HCT116 (cell line): ENCODE measurements at regions not wholly inside any gene's neighbourhood (a gene's known extent, or its start where the extent isn't known, plus 50 kb on each side); places are given as distances from the start of the nearest gene placed in this dataset.

ENCODE experiments used
- ATF3 ChIP-seq: IDR thresholded peaks from 2 replicates; pipeline ENCODE4 v1.6.1; 2012
- CEBPB ChIP-seq: IDR thresholded peaks from 2 replicates; pipeline ENCODE4 v1.6.1; 2012; ENCODE audit warnings: low read depth
- CTCF ChIP-seq, 3 experiments: fragments of 200-600 bp in 1 of 3; sonication (generic) in 1 of 3; IDR thresholded peaks in 2 of 3; conservative IDR thresholded peaks in 1 of 3; 2 replicates each; pipeline ENCODE4 v1.5.1; 2012 to 2017; ENCODE audit warnings: low read depth in 2 of 3, low read length in 2 of 3, antibody characterized with exemption in 1 of 3, borderline replicate concordance in 1 of 3, control low read depth in 1 of 3, mild to moderate bottlenecking in 1 of 3, mixed read lengths in 1 of 3, mixed run types in 1 of 3, moderate library complexity in 1 of 3; ENCODE audit not compliant: insufficient read depth in 1 of 3
- EGR1 ChIP-seq: IDR thresholded peaks from 2 replicates; pipeline ENCODE4 v1.6.1; 2012; ENCODE audit warnings: low read depth
- EZH2 ChIP-seq: fragments of 200-600 bp; sonication (generic); IDR thresholded peaks from 2 replicates; pipeline ENCODE4 v1.6.1; 2017; ENCODE audit warnings: antibody characterized with exemption, mixed run types
- MAX ChIP-seq: IDR thresholded peaks from 2 replicates; pipeline ENCODE4 v1.6.1; 2012
- POLR2A ChIP-seq: IDR thresholded peaks from 2 replicates; pipeline ENCODE4 v1.7.0; 2011; ENCODE audit warnings: borderline replicate concordance; ENCODE audit not compliant: insufficient read depth, insufficient read length; ENCODE audit errors: extremely low read depth
- POLR2AphosphoS5 ChIP-seq: IDR thresholded peaks from 2 replicates; pipeline ENCODE4 v1.6.1; 2011; ENCODE audit warnings: mild to moderate bottlenecking, low read depth, low read length, moderate library complexity
- REST ChIP-seq: IDR thresholded peaks from 2 replicates; pipeline ENCODE4 v1.6.1; 2012; ENCODE audit warnings: low read depth
- YY1 ChIP-seq: IDR thresholded peaks from 2 replicates; pipeline ENCODE4 v1.6.1; 2011; ENCODE audit warnings: low read length, low read depth, moderate library complexity, mild to moderate bottlenecking; ENCODE audit not compliant: insufficient replicate concordance; ENCODE audit errors: extremely low read depth
- ZFX ChIP-seq: fragments of 450-650 bp; IDR thresholded peaks from 2 replicates; pipeline ENCODE4 v1.6.1; 2017

GRCh38 chr18:55981712-55982475, 393.9 kb upstream of the TCF4 start:
- no peak for TF ChIP-seq POLR2AphosphoS5
- TF ChIP-seq CTCF (IDR thresholded peaks at IDR 0.05 in 2 of 3, conservative IDR thresholded peaks at IDR 0.05 in 1 of 3; ENCODE audit: borderline replicate concordance in 1 of 3, insufficient read depth in 1 of 3, low read depth in 2 of 3, low read length in 2 of 3) = no peak
- no peak for TF ChIP-seq MAX
- TF ChIP-seq EZH2 = no peak
- no peak for TF ChIP-seq CEBPB
- TF ChIP-seq YY1 = no peak
- TF ChIP-seq POLR2A = no peak
- no peak for TF ChIP-seq EGR1
- TF ChIP-seq REST = no peak
- no peak for TF ChIP-seq ZFX
- TF ChIP-seq ATF3 = no peak
